ENCODE measurements at regions not wholly inside any gene's neighbourhood (a gene's known extent, or its start where the extent isn't known, plus 50 kb on each side); places are given as distances from the start of the nearest gene placed in this dataset.

DNA sequence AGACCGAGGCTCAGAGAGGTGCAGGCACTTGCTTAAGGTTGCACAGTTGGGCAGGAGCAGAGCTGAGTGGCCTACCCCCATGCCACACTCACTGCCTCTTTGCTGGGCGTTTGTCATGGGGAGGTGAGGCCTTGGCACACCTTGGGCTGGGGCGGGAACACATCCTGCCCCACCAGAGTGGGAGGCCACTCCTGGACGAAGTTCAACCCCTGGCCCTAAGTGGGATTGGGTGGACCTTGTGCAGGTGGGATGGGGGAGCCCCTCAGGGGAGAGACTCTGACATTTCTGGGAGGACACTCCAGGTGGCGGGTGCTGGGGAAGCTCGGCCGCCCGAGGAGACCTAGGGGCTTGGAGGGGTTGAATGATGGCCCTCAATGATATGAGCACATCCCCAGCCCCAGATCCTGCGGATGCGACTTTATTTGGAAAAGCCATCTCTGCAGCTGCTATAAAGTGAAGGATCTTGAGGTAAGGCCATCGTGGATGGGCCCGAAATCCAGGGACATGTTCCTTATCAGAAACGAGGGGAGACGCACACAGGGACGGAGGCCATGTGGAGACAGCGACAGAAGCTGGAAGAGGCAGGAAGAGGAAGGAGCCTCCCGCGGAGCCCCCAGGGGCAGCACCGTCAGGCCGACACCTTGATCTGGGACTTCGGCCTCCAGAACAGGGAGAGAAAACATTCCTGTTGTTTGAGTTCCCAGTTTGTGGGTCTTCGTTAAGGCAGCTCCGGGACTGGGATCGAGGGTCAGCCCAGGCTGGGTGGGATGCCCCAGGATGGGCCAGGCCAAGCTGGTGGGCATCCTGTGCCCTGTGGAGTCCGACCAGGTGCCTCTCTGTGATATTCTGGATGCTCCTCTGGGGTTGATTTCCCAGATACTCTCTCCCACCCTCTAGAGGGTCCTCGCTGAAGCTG lies 111.6 kb upstream of the LRPAP1 start:
- Histone ChIP-seq H3K4me3 (replicated peaks in 1 of 3; ENCODE audit: insufficient read depth in 1 of 3, low read depth in 1 of 3, low read length in 3 of 3) (no peak overlapping the region), H3K27me3 (ENCODE audit: control insufficient read depth in 2 of 2, insufficient read depth in 2 of 2, low read length in 2 of 2) (no peaks in the 10 kb centered on the region), H3K9me3 (replicated peaks; ENCODE audit: control insufficient read depth, insufficient read depth, low read length) (no peaks in the 10 kb centered on the region), H3K27ac (ENCODE audit: insufficient read depth, low read depth, low read length) (no peak overlapping the region), H3K9ac (replicated peaks; ENCODE audit: extremely low read depth, insufficient read depth, low read length) (no peak overlapping the region), H4K20me1 (replicated peaks; ENCODE audit: control insufficient read depth, extremely low read depth, insufficient read depth, low read length) (no peaks in the 10 kb centered on the region), H3K79me2 (ENCODE audit: control insufficient read depth, insufficient read depth, low read length) (no peaks in the 10 kb centered on the region), H3K9me1 (replicated peaks; ENCODE audit: control insufficient read depth, extremely low read depth, insufficient read depth, low read length) (no peaks in the 10 kb centered on the region), H3K36me3 (ENCODE audit: control insufficient read depth in 2 of 2, extremely low read depth in 1 of 2, insufficient read depth in 2 of 2, low read length in 2 of 2) (no peaks in the 10 kb centered on the region), H3K4me2 (ENCODE audit: insufficient read depth, low read length) (no peak overlapping the region), H3K4me1 (ENCODE audit: control insufficient read depth, extremely low read depth, insufficient read depth, low read length) (no peaks in the 10 kb centered on the region), H2AFZ (ENCODE audit: low read depth, low read length) (no peak overlapping the region)
- no peak for DNase-seq (ENCODE audit: low read depth, low spot score)
- dilution Hi-C loops (cut with MboI; ENCODE audit: extremely low pct_ligation_motif_present, low sequenced_read_pairs) (no loop called here), intact Hi-C loops (cut with micrococcal nuclease) (no loop called here)
- ChIA-PET POLR2A (no interaction called here), CTCF (no interaction called here)
- no TSS peak for BruUV-seq (replicated peaks)
- no peak for FAIRE-seq
- no peak for TF ChIP-seq JUN (IDR thresholded peaks at IDR 0.05; ENCODE audit: borderline replicate concordance, insufficient read depth, insufficient read length, low read depth)

DNA sequence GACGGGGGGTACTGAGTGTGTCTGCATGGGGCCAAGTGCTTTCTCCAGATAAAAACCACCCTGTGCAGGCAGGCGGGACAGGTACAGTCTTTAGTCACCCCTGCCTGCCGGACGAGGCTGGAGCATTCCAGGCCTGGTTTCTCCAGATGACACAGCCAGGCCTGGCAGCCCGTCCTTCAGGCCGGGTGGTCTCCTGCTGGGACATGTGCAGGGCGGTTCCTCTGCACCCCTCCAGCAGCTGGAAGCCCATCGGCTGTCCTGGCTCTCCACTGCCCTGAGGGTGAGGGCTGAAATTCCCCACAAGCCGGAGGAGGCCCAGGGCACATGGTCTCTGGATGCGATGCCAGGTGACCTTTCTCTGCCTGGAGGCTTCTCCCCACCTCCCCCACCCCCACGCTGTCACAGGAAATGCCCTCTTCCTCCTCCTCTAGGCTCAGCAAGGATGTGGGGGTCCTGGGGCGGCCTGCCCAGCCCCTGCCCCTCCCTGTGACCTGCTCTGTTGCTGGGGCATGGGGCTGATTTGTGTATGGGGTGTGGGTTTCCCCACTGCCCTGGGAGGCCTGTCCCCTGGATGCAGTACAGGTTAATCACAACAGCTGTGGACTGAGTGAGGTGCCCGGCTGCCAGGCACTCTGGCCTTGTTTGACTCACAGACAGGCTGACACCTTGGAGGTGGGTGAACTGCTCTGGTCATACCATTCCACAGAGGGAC lies 110.7 kb upstream of the LRPAP1 start:
- Histone ChIP-seq H3K9me1 (replicated peaks; ENCODE audit: control insufficient read depth, extremely low read depth, insufficient read depth, low read length) (no peaks in the 10 kb centered on the region), H3K27ac (ENCODE audit: insufficient read depth, low read depth, low read length) (no peak overlapping the region), H3K4me3 (replicated peaks in 1 of 3; ENCODE audit: insufficient read depth in 1 of 3, low read depth in 1 of 3, low read length in 3 of 3) (no peak overlapping the region), H3K4me2 (ENCODE audit: insufficient read depth, low read length) (no peak overlapping the region), H3K79me2 (ENCODE audit: control insufficient read depth, insufficient read depth, low read length) (no peaks in the 10 kb centered on the region), H3K4me1 (ENCODE audit: control insufficient read depth, extremely low read depth, insufficient read depth, low read length) (no peaks in the 10 kb centered on the region), H3K27me3 (ENCODE audit: control insufficient read depth in 2 of 2, insufficient read depth in 2 of 2, low read length in 2 of 2) (no peaks in the 10 kb centered on the region), H3K9me3 (replicated peaks; ENCODE audit: control insufficient read depth, insufficient read depth, low read length) (no peaks in the 10 kb centered on the region), H2AFZ (ENCODE audit: low read depth, low read length) (no peak overlapping the region), H3K36me3 (ENCODE audit: control insufficient read depth in 2 of 2, extremely low read depth in 1 of 2, insufficient read depth in 2 of 2, low read length in 2 of 2) (no peaks in the 10 kb centered on the region), H3K9ac (replicated peaks; ENCODE audit: extremely low read depth, insufficient read depth, low read length) (no peak overlapping the region), H4K20me1 (replicated peaks; ENCODE audit: control insufficient read depth, extremely low read depth, insufficient read depth, low read length) (no peaks in the 10 kb centered on the region)
- intact Hi-C loops (cut with micrococcal nuclease) = no loop called here
- DNase-seq (ENCODE audit: low read depth, low spot score) = no peak
- ChIA-PET POLR2A (no interaction called here), CTCF (no interaction called here)
- no TSS peak for BruUV-seq (replicated peaks)
- FAIRE-seq = no peak
- TF ChIP-seq GATA2 (IDR thresholded peaks at IDR 0.05; ENCODE audit: insufficient read depth, insufficient read length, low read depth, low read length) (no peak), POLR2AphosphoS5 (IDR thresholded peaks at IDR 0.05; ENCODE audit: insufficient read depth, low read depth, low read length) (no peak), JUN (IDR thresholded peaks at IDR 0.05; ENCODE audit: borderline replicate concordance, insufficient read depth, insufficient read length, low read depth) (no peak), POLR2A (IDR thresholded peaks at IDR 0.05; ENCODE audit: low read depth, low read length) (no peak), EZH2 (IDR thresholded peaks at IDR 0.05; ENCODE audit: borderline replicate concordance, low read depth, low read length, severe bottlenecking) (no peak), FOS (IDR thresholded peaks at IDR 0.05; ENCODE audit: borderline replicate concordance, insufficient read depth, low read length) (no peak), MYC (IDR thresholded peaks at IDR 0.05; ENCODE audit: low read depth, low read length) (no peak)
- TF ChIP-seq, protein P1, sequence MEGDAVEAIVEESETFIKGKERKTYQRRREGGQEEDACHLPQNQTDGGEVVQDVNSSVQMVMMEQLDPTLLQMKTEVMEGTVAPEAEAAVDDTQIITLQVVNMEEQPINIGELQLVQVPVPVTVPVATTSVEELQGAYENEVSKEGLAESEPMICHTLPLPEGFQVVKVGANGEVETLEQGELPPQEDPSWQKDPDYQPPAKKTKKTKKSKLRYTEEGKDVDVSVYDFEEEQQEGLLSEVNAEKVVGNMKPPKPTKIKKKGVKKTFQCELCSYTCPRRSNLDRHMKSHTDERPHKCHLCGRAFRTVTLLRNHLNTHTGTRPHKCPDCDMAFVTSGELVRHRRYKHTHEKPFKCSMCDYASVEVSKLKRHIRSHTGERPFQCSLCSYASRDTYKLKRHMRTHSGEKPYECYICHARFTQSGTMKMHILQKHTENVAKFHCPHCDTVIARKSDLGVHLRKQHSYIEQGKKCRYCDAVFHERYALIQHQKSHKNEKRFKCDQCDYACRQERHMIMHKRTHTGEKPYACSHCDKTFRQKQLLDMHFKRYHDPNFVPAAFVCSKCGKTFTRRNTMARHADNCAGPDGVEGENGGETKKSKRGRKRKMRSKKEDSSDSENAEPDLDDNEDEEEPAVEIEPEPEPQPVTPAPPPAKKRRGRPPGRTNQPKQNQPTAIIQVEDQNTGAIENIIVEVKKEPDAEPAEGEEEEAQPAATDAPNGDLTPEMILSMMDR (IDR thresholded peaks at IDR 0.05; ENCODE audit: extremely low read depth in 1 of 2, insufficient read depth in 1 of 2, low read depth in 1 of 2, low read length in 2 of 2) = no peak
- TF ChIP-seq, protein P2, sequence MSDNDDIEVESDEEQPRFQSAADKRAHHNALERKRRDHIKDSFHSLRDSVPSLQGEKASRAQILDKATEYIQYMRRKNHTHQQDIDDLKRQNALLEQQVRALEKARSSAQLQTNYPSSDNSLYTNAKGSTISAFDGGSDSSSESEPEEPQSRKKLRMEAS (IDR thresholded peaks at IDR 0.05; ENCODE audit: insufficient read depth, insufficient read length) = no peak
- dilution Hi-C loops (cut with MboI; ENCODE audit: extremely low pct_ligation_motif_present, low sequenced_read_pairs) = no loop called here

Data from endothelial cell of umbilical vein (primary cell).